ENCODE measurements at regions not wholly inside any gene's neighbourhood (a gene's known extent, or its start where the extent isn't known, plus 50 kb on each side); places are given as distances from the start of the nearest gene placed in this dataset.

- no peak for TF ChIP-seq EZH2 (IDR thresholded peaks at IDR 0.05; ENCODE audit: borderline replicate concordance)
- TF ChIP-seq CTCF (IDR thresholded peaks at IDR 0.05; ENCODE audit: poor library complexity), result no peak
- TF ChIP-seq EZH2phosphoT487 (IDR thresholded peaks at IDR 0.05; ENCODE audit: low read depth, severe bottlenecking, unreplicated experiment), result no peak
These were observed 72.4 kb upstream of the JADE1 start for GRCh38 chr4:128737098-128737513.

Data from hepatocyte (in vitro differentiated cells).